DOHH2 (cell line): ENCODE measurements at regions not wholly inside any gene's neighbourhood (a gene's known extent, or its start where the extent isn't known, plus 50 kb on each side); places are given as distances from the start of the nearest gene placed in this dataset.

Experiments used
- EZH2phosphoT487 ChIP-seq: fragments of 200-600 bp; sonication (generic); IDR thresholded peaks from 2 replicates; pipeline ENCODE4 v1.6.1; 2017; ENCODE audit warnings: borderline replicate concordance, mild to moderate bottlenecking, antibody characterized with exemption, low read length, moderate library complexity, mixed read lengths
- TF ChIP-seq, protein P1 (sequence below): fragments of 200-600 bp; sonication (generic); IDR thresholded peaks from one replicate; pipeline ENCODE4 v1.5.1; 2014; ENCODE audit warnings: antibody characterized with exemption, mild to moderate bottlenecking, low read depth, low read length; ENCODE audit not compliant: poor library complexity, severe bottlenecking

DNA sequence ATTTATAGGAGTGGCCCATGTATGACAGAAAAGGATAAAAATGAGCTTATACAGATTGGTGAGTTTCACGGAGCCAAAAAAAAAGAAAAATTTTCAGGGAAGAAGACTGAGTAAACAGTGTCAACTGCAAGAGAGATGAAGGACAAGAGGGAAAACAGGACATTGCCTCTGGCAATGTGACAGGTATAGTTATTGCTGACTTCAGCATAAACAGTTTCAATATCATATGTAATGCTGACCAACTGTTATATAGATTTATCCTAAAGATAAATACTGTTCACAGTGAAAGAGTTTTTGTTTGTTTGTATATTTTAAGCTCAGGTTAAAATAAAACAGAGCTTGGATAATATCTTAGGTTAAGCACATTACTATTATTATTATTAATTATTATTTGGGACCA lies 98.0 kb upstream of the FSIP2 start:
- TF ChIP-seq, protein P1, sequence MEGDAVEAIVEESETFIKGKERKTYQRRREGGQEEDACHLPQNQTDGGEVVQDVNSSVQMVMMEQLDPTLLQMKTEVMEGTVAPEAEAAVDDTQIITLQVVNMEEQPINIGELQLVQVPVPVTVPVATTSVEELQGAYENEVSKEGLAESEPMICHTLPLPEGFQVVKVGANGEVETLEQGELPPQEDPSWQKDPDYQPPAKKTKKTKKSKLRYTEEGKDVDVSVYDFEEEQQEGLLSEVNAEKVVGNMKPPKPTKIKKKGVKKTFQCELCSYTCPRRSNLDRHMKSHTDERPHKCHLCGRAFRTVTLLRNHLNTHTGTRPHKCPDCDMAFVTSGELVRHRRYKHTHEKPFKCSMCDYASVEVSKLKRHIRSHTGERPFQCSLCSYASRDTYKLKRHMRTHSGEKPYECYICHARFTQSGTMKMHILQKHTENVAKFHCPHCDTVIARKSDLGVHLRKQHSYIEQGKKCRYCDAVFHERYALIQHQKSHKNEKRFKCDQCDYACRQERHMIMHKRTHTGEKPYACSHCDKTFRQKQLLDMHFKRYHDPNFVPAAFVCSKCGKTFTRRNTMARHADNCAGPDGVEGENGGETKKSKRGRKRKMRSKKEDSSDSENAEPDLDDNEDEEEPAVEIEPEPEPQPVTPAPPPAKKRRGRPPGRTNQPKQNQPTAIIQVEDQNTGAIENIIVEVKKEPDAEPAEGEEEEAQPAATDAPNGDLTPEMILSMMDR, result no peak
- TF ChIP-seq EZH2phosphoT487, result no peak
